ENCODE measurements at regions not wholly inside any gene's neighbourhood (a gene's known extent, or its start where the extent isn't known, plus 50 kb on each side); places are given as distances from the start of the nearest gene placed in this dataset.

DNA sequence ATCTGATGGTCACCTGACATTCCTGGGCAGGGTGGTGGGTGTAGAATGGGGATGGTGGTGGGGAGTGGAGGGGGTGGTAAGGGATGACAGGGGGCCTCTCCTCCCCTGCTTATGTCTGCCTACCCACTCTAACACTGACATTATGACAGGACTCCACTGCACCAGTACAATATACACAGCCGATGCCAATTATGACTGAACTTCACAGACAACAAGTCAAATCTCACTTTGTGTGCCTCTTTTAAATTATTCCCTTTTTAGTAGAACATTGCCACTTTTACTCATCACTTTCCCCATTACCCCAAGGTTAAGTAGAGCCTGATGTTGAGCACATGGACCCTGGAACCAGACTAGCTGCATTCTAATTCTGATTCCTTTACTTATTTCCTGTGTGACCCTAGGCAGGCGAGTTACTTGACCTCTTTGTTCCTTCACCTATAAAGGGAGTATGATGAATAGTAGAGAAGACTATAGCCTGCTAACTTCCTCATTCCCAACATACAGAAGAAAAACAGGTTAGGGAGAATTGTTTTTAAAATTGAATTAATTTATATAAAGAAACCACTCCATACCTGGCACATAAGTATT lies 464.7 kb downstream of the DMRT2 start:
- no peaks in the 10 kb centered on the region for H3K9me3 ChIP-seq
- no peaks in the 10 kb centered on the region for H3K4me1 ChIP-seq
- H3K27ac ChIP-seq = no peak overlapping the region
- 81% methylated on average over 2 of the region's 2 CpGs for WGBS
- H3K27me3 ChIP-seq = no peaks in the 10 kb centered on the region
- DNase-seq (ENCODE audit: low spot score in 2 of 2) = no peak
- no peak overlapping the region for H3K4me3 ChIP-seq
- TF ChIP-seq POLR2A (IDR thresholded peaks at IDR 0.05) (no peak), EP300 (IDR thresholded peaks at IDR 0.05) (no peak), POLR2AphosphoS5 (IDR thresholded peaks at IDR 0.05) (no peak)
- TF ChIP-seq, protein P1, sequence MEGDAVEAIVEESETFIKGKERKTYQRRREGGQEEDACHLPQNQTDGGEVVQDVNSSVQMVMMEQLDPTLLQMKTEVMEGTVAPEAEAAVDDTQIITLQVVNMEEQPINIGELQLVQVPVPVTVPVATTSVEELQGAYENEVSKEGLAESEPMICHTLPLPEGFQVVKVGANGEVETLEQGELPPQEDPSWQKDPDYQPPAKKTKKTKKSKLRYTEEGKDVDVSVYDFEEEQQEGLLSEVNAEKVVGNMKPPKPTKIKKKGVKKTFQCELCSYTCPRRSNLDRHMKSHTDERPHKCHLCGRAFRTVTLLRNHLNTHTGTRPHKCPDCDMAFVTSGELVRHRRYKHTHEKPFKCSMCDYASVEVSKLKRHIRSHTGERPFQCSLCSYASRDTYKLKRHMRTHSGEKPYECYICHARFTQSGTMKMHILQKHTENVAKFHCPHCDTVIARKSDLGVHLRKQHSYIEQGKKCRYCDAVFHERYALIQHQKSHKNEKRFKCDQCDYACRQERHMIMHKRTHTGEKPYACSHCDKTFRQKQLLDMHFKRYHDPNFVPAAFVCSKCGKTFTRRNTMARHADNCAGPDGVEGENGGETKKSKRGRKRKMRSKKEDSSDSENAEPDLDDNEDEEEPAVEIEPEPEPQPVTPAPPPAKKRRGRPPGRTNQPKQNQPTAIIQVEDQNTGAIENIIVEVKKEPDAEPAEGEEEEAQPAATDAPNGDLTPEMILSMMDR (IDR thresholded peaks at IDR 0.05) = no peak
- no peaks in the 10 kb centered on the region for H3K36me3 ChIP-seq

DNA sequence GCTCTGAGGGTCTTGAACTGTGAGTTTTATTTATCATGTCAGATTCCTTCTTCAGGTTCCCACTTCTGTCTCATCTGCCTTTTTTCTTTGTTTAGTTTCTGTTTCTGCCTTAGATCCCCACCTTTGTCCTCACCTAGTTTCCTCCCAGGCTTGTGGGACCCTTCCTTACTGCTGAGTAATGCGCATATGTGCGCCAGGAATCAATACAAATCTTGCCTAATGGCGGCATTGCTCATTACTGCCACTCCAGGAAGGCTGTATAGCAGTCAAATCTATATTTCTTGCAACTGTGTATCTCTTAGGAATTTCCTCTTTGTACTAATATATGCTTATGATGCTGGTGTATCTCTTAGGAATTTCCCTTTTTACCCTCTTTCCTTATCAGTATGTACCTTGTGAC lies 465.4 kb downstream of the DMRT2 start:
- Histone ChIP-seq H3K27ac (no peak overlapping the region), H3K4me1 (no peaks in the 10 kb centered on the region), H3K9me3 (no peaks in the 10 kb centered on the region), H3K27me3 (no peaks in the 10 kb centered on the region), H3K36me3 (no peaks in the 10 kb centered on the region), H3K4me3 (no peak overlapping the region)
- TF ChIP-seq EP300 (IDR thresholded peaks at IDR 0.05) (no peak), POLR2AphosphoS5 (IDR thresholded peaks at IDR 0.05) (no peak), POLR2A (IDR thresholded peaks at IDR 0.05) (no peak)
- TF ChIP-seq, protein P1 (IDR thresholded peaks at IDR 0.05) = no peak
- WGBS = 93% methylated on average over 3 of the region's 3 CpGs
- no peak for DNase-seq (ENCODE audit: low spot score in 2 of 2)

DNA sequence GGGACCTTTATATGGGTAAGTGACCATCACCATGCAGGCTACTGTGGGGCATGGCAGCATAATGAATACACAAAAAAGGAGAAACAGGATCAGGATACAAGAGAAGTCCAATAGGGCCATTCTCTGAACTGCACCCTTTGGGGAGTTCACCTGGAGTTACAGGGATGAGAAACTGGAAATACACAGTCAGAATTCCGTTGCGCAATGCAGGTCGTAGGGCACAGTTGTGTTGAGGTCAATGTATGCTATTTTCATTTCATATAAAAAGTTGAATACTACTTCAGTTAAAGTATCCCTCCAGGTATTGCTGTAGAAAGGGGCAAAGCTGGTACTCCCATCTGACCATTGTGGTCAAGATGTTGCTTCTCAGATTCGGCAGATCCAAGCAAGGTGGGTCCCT lies 471.4 kb downstream of the DMRT2 start:
- 91% methylated on average over 4 of the region's 4 CpGs for WGBS
- H3K4me3 ChIP-seq = no peak overlapping the region
- no peaks in the 10 kb centered on the region for H3K36me3 ChIP-seq
- TF ChIP-seq, protein P1 (IDR thresholded peaks at IDR 0.05) = no peak
- TF ChIP-seq POLR2AphosphoS5 (IDR thresholded peaks at IDR 0.05) (no peak), POLR2A (IDR thresholded peaks at IDR 0.05) (no peak), EP300 (IDR thresholded peaks at IDR 0.05) (no peak)
- no peaks in the 10 kb centered on the region for H3K4me1 ChIP-seq
- H3K27ac ChIP-seq = no peak overlapping the region
- H3K27me3 ChIP-seq = no peaks in the 10 kb centered on the region
- H3K9me3 ChIP-seq = no peaks in the 10 kb centered on the region
- DNase-seq (ENCODE audit: low spot score in 2 of 2) = no peak

DNA sequence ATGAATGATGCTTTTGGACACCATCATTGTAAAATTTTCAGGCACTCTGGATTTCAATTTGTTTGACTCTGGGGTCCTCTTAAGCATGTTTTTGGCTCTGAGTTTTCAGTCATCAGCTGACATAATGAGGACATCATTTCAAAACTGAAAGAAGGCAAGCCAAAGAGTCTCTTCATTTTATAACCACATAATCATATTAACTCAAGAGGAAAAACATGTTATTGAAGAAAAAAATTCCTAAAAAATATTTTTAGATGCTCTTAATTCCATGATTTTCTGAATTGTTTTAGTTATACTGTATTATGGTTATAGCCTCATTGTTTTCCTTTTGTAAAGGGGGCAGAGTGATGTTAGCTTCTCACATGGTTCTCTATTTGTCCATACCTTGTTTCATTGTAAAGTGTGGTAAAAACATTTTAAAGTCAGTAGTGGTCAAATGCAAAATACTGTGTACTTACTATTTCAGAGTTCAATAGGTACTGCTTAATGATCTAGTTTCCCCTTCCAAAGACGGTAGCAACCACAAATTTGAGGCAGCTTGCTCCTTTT lies 472.1 kb downstream of the DMRT2 start:
- Histone ChIP-seq H3K27me3 (no peaks in the 10 kb centered on the region), H3K4me1 (no peaks in the 10 kb centered on the region), H3K27ac (no peak overlapping the region), H3K4me3 (no peak overlapping the region), H3K36me3 (no peaks in the 10 kb centered on the region), H3K9me3 (no peaks in the 10 kb centered on the region)
- no peak for TF ChIP-seq EP300 (IDR thresholded peaks at IDR 0.05)
- TF ChIP-seq POLR2AphosphoS5 (IDR thresholded peaks at IDR 0.05) = no peak
- TF ChIP-seq POLR2A (IDR thresholded peaks at IDR 0.05) = no peak
- TF ChIP-seq, protein P1 (IDR thresholded peaks at IDR 0.05) = no peak
- WGBS = 73% methylated on average over 1 of the region's 1 CpG
- DNase-seq (ENCODE audit: low spot score in 2 of 2) = no peak

DNA sequence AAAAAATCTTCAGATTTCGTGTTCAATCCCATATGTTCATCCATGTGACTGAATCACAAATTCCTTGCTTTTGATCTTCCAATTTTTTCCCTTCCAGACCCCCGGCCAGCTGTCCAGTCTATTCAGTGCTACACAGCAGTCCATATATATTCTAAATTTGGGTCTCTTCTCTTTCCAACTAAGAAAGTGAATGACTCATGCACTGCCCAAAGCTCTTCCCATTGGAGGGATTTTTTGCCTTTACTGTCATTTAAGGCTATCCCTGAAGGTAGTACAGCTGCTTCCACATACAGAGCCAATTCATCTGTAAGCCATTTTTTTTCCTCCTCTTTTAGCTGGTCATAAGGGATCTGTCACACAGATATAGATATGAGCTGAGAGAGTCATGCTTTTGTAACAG lies 478.3 kb downstream of the DMRT2 start:
- H3K4me1 ChIP-seq = no peaks in the 10 kb centered on the region
- no peaks in the 10 kb centered on the region for H3K9me3 ChIP-seq
- WGBS = 67% methylated on average over 2 of the region's 2 CpGs
- TF ChIP-seq, protein P1 (IDR thresholded peaks at IDR 0.05) = no peak
- TF ChIP-seq POLR2AphosphoS5 (IDR thresholded peaks at IDR 0.05) = no peak
- TF ChIP-seq POLR2A (IDR thresholded peaks at IDR 0.05) = no peak
- TF ChIP-seq EP300 (IDR thresholded peaks at IDR 0.05) = no peak
- H3K27me3 ChIP-seq = no peaks in the 10 kb centered on the region
- H3K4me3 ChIP-seq = no peak overlapping the region
- H3K27ac ChIP-seq = no peak overlapping the region
- DNase-seq (ENCODE audit: low spot score in 2 of 2) = no peak
- no peaks in the 10 kb centered on the region for H3K36me3 ChIP-seq

All from suprapubic skin (tissue), 4 donors.